DMS153 treated with DMSO at 0.1 percent for 48 hours (cell line): ENCODE measurements at regions not wholly inside any gene's neighbourhood (a gene's known extent, or its start where the extent isn't known, plus 50 kb on each side); places are given as distances from the start of the nearest gene placed in this dataset.

Source experiments
- DNase-seq: peaks from one replicate; lab custom pipeline; 2025; ENCODE audit not compliant: unreplicated experiment; lab: John Stamatoyannopoulos, UW

DNA sequence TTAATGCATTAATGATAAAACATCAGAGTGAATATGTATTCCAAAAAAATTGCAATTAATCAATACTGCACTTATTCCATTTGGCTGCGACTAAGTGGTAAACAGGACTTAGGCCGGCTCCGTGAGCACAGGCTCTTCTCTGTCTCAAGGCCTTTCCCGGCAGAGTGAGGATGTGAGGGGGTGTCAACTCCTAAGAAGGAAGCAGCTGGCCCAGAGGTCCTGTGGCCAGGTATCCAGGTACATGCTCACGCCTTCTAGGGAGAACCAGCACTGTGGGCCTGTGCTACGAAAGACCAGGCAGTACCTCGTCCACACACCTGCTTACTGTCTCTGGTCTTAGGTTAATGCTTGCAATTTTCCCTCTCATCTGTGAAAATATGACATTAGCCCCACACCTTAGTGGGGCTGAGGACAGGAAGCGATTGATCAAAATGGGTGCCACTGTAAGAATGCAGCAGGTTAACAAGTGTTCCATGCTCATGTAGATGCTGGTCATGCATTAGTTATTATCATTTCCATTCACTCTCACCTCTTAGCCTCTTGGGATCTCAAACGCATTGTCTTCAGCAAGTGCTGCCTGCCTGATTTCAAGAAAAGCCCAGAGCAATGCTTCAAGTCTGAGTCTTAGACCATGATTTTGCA lies 175.3 kb downstream of the ABHD5 start:
- no peak for DNase-seq

DNA sequence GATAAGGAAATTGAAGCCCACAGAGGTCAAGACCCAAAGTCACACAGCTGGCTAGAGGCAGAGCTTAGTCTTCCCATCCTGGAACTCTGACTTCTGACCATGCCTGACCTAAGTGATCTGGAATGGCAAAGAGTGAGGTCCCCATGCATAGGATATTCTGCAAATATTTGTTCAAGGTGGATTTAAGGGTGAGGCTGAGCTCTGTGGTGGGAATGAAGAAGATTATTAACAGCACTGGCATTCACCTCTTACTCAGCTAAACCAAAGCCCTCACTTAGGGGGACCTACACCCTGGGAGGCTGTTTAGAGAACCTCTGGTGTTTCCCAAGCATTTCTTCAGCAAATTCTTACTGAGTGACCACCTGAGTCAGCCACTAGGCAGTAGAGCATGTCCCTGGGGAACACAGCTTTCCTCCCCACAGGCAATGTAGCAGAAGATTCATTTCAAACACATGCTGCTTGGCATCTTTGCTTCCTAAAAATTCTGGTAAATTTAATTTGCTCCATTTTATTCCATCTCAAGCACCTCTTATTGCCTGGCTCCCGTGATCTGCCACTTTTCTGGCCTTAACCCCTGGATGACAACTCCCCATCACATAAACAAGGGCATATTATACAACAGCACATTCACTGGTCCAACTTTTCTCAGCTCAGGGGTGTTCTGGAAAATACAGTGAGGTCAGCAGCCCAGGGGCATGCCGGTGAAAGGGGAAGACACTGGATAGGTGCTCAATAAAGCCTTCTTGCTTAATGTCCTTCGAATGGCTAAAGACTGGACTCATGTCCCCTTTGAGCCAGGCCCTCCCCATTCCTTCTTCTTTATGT lies 176.0 kb downstream of the ABHD5 start:
- DNase-seq, result no peak

DNA sequence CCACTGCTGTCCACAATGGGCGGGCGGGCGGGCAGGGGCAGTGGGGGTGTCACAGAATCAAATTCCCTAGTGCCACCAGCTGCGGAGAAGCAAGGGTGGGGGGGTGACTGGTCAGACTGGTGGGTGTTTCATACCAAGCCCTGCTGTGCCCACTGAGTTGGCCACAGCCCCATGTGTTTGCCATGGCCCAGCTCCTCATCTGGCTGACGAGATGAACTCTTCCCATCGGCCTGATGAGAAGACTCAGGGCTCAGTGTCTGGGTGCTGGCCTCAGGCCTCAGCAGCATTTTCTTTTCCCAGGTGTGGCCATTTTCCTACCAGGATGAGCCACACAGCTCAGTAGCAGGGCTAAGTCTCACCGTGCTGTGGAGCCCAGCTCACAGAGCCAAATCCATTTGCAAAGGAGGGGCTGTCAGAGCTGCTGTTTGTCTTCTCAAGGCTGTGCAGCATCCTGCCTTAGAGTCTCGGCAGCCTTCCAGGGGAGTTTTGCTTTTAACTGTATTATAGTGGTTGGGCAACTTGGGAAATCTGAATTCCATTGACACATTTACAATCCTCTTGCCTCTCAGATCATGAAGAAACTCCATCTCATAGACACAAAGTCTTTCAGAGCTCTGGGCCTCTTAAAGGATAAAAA lies 176.8 kb downstream of the ABHD5 start:
- DNase-seq, result no peak

DNA sequence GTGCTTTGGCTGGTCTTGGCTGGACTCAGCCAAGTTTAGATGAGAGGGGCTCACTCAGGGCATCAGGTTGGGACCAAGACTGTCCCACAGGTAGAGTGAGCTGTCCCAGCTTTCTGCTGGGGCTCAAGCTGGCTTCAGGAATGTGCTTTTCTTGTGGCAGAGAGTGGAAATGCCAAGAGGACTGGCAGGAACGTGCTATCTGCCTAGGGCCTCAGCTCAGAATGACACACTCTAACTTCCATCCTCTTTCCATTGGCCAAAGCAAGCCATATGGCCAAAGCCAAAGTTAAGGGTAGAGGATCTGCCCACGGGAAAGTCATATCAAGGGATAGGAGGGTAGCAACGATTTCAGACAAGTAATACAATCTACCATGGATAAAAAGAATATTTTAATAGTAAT lies 178.8 kb downstream of the ABHD5 start:
- DNase-seq, result no peak

DNA sequence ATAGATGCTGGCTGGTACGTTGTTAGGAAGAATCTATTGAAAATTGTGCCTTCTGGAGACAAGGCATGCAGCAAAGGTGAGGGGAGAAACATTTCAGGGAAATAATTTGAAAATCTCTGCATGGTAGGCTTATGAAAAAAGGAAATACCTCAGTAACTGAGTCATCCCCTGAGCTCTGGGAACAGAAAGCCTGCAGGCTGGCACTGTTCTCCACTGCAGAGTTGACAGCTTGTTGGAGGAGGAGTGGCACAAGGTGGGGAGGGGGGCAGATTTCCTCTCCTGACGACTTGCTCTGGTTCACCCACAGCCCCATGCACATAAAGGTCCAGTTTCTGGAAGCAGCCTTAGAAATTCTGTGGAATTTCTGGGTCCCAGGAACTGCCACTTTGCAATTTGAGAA lies 179.4 kb downstream of the ABHD5 start:
- no peak for DNase-seq

DNA sequence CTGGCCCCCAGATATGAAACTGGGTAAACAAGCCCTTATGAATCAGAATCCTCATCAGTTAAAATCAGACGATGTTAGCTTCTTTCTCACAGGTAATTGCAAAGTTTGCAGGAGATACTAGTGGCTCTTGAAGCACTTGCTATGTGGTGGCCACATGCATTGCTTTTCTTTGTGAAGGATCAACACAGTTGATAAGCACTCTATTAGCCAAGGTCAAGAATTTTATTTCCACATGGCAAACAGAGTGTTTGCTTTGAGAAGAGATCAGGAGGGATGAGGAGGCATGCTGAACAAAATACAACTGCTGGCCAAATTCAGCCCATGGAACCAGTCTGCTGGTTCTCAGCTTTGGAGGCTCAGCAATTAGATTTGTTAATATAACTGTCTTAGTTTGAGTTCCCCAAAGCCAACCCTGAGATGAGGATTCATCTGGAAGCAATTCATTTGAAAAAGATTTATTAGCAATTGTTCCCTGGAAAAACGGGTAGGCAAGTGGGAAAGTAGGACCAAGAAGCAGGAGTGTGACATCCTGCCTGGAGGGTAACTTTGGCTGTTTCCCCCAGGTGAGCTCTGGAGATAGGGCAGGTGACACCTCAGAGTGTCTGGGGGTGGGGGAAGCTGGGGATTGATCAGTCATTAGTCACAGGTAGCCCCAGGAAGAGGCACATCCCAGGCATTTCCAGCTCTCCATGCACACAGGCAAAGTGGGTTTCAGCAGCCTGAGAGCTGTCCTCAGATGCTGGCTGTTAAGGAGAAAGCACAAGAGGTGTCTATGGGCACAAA lies 180.3 kb downstream of the ABHD5 start:
- DNase-seq, result no peak

DNA sequence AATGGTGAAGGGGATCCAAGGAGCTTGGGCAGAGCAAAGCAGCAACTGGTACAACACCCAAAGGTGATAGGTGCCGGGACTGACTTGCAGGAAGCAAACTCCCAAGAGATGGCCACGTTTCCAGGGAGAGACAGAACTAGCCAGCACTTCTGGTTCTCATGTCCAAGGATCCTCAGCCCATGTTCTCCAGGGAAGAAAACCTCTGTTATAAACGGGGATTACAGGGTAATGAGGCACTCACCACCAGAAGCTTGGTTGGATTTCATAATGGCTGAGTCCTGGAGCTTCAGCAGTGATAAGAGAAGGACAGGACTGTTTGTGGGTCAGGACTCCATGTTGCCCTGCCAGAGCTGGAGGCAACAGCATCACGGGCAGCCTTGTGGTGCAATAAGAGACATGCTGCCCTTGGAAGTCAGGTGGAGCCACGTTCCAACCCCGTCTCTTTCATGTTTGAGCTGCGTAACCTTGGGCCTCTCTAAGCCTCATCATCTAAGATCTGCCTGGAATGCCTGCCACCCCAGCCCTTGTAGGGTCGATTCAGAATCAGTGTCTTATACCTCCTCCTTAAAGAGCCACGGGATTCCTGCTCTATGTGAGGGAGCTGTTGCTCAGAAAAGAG lies 181.0 kb downstream of the ABHD5 start:
- DNase-seq, result no peak

DNA sequence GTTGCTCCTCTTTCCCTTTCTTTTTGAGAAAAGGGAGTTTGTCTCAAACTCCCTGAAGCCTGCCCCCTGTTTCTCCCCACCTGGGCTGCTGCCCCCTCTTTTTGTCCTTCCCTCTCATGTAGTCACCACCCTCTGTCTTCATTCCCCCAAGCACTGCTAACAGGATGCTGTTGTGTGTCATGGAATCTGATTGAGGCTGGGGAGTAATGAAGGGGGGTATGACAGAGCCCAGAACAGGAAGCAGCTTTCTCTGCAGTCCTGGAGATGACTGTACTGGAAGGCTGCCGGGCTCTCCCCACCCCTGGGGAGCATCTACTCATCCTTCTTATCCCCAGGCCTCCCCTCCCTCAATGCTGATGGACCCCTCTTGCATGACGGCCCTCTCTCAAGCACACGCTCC lies 181.6 kb downstream of the ABHD5 start:
- DNase-seq, result no peak

DNA sequence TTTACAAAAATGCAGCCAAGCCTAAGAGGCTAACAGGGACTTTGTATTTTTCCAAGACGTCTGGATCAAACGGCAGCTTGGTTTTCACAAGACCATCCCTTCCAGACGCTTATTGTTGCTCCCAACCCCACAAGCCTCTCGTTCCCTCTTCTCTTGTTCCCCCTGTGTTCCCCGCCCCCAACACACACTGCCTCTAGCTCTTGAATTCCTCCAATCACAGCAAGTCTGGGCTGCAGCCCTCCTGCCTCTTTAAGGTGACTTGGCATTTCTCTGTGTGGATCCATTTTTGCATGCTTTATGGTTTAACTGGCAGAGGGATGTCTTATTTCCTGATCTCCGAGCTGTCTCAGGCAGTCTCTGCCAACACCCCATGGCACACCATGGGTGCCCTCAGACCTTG lies 182.2 kb downstream of the ABHD5 start:
- DNase-seq, result no peak

DNA sequence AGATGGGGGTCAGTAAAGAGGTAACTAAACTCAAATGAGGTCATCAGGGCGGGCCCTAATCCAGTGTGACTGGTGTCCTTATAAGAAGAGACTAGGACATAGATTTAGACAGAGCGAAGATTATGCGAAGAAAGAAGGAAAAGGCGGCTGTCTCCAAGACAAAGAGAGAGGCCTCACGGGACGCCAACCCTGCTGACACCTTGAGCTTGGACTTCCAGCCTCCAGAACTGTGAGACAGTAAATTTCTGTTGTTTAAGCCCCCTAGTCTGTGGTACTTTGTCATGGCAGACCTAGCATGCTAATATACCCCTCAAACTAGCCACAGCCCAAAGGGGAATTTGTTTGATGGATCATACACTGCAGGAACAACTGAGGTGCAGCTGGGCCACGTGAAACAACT lies 183.0 kb downstream of the ABHD5 start:
- DNase-seq, result no peak

DNA sequence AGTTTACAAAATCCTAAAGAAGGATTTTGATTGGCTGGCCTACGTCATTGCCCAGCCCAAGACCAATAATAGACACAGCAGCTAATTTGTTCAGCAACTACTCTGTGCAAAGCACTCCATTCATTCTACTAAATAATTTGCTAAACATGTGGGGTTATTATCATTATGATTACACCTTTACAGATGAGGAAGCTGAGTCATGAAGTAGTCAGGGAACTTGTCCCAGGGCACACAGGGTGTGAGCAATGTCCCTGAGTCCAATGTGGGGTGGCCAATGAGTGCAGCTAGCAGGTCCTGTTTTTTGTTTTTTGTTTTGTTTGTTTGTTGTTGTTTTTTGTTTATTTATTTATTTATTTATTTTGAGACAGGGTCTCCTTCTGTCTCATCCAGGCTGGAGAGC lies 183.6 kb downstream of the ABHD5 start:
- no peak for DNase-seq

DNA sequence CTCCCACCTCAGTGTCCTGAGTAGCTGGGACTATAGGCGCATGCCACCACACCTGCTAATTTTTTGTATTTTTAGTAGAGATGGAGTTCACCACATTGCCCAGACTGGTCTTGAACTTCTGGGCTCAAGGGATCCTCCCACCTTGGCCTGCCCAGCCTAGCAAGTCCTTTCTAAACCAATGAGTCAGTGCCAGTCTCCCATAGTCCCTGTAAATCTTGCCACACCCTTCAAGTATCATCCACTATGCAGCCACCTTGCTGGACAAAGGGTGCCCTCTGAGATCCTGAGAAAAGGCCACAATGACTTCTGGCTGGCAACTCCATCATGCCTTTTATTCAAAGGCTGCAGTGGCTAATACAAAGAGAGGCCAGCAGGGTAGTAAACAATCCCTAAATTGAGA lies 184.0 kb downstream of the ABHD5 start:
- DNase-seq, result no peak

DNA sequence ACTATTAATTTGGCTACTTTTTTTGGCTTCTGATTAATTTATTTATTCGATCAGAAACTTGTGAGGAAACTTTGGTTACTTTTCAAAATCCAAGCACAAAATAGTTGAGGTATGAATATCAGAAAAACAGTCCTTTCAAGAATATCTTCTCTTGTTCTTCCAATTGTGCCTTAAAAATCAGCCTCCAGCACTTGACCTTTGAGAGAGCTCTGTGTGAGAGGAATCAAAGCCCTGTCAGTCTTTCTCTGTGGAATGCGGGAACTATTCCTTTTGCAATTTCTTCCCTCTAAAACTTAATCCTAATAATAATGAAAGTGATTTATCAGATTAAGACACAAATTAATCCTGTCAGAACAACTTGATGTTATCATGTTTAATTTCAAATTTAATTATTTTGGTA lies 185.9 kb downstream of the ABHD5 start:
- no peak for DNase-seq

DNA sequence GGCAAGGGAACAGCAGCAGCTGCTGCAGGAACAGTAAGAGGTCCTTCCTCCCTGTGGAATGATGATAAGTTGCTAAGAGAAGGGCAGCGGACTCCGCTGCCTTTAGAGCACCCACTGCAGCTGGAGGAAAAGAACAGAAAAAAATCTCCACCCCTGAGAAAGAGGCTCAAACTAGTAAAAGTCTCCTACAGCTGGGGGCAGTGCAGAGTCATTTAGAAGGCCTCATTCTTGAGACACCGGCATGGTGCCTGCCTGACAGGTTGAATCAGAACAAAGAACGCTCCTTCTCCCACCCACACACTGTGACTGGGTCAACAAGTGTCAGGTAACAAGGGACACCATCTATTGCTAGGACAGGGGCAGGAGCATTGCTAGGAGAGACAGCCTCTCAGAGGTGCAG lies 188.4 kb downstream of the ABHD5 start:
- peak; percentile 14 for DNase-seq

DNA sequence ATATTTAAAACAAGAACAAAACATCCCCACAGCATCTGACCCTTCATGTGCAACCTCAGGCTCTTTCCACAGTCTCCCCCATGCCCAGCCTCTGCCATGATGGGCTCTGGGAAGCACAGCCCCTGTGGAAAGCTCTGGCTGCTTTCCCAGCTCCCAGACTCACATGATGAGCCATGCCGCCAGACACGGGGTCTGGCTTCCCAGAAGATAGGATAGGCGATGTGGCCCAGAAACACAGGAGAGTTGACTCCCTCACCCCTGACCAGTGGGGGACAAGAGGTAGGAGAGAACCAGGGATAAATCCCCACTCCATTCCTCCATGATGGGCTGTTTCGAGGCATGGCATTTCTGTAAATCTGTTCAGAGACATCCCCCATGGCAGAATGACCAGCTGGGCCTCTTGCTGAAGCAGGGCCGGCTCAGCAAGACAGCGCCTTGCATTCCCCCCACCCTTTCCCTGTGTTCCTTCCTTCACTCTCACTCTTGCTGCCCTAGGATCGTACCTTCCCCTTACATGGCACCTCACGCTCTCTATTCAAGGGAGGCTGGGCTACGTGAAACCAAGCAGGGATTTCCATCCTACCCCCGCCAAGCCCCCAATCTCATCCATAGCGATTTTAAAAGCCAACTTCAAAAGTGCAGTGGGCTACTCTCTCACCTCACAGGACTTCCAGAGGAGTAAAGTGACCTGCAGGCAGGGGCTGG lies 192.4 kb downstream of the ABHD5 start:
- no peak for DNase-seq

DNA sequence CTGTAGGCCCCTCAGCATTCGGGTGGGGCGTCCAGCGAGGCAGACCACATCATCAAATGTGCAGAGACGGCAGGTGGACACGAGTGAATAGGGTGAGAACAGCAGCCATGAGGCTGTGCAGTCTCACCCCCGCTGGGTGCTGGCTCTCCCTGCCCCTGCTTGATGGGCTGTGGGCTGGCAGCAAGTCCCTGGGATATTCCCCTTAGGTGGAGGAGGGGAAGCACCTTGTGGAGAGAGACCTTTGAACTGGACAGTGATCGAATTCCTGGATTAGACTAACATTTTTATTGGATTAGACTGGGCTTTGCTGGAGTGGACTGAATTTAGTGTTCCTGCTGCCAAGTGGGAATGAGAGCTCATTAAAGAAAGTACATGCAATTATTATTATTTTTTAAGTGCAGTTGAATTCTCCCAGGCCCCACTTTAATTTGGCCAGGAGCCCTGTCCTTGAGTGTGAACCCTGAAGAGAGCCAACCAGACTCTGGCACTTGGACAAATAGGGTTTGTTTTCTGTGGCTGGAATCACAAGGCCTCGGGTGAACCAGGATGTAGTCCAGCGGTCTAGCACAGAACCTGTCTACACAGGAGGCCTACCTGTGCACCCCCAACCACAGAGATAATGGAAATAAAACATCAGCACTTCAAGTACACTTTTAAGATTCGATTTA lies 193.1 kb downstream of the ABHD5 start:
- DNase-seq, result no peak

DNA sequence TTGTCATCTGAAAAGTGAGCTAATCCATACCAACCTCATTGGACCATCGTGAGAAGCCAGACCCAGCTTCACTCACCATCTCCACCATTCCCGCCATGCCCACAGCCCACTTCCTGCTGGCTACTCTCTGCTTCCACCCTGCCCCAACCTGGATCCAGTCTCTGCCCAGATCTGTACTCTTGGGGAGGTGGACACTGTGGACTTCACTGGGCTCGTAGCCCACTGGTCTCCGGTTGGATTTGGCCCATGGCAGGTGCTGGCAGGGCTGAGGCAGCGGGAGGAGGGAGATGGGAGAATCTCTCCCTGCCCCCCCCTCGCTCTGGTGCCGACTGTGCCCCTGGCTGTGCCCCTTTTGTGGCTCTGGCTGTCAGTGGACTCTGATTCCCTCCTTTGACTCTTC lies 193.8 kb downstream of the ABHD5 start:
- no peak for DNase-seq

DNA sequence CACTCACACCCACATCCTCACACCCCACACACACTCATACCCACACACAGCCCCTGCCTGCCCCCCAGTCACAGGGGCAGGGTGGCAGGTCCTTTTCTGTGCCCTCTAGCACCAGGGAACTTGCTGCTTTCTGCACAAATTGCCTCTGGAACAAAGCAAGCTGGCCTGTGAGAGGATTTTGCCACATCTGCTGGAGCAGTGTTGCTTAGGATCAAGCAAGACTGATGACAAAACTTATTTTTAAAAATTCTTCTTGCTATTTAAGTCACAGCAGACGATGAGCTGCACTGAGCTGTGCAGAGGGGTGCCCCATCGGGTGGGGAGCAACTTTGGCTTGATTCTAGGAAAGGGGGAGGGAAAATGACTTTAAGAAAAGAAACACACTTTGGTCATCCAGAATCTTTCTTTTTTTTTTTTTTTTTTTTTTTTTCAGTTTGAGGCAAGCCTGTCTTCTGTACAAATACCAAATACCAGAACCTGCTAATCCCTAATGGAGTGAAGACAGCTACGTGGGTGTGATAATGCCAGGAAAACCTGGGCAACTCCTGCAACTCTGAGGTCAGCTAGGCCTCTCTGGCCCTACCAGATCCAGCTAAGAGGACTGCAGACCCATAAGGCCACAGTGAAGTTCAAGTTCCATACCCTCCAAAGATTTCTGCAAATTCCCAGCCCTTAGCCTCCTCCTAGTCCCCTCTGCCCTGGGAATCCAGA lies 195.3 kb downstream of the ABHD5 start:
- no peak for DNase-seq

DNA sequence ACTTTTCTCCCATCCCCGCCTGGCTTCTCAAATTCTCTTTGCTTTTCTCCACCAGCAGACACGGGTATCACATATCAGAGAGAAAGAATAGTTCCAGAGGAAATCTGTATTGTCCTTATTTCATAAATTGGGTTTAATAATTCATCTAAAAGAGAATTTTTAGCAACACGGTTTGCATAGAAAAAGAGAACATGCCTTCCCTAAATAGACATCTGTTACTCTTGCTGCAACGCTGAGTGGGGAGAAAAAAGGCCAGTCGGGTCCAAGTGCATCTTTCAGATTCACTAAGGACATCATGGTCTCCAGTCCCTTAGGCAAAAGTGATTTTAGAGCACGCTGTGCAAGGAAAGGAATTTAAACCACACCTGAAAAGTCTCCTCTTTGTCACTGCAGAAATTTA lies 201.3 kb downstream of the ABHD5 start:
- no peak for DNase-seq
